Activated CD4-positive, alpha-beta T cell treated with anti-CD3 and anti-CD28 coated beads, Interleukin-10, Interleukin-2, amounts not matched to agents 100 ng/mL and 50 ng/mL, durations not matched to agents 16 hours and 8 hours (primary cell): ENCODE measurements at regions not wholly inside any gene's neighbourhood (a gene's known extent, or its start where the extent isn't known, plus 50 kb on each side); places are given as distances from the start of the nearest gene placed in this dataset.

Experiments used
- DNase-seq: peaks from one replicate; pipeline ENCODE4 v3.0.0-alpha.2; 2020

GRCh38 chr4:102441978-102442911 lies 58.9 kb upstream of the NFKB1 start:
- no peak for DNase-seq

DNA sequence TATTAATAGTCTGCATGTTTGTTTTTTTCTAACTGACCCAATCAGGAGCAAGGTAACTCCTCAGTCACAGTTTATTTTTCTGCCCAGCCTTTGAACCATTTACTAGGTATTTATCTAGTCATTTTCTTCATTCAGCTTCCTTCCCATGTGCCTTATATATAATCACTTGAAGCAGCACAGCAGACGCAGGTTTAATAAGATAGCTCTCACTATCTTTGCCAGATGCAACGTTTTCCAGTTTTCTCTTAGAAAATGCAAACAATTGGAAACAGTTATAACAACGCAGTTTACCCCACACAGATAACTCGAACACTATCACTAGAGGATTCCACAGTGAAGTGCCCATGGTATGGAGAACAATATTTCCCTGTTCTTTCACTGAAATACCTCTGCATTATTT lies 56.4 kb upstream of the NFKB1 start:
- no peak for DNase-seq

DNA sequence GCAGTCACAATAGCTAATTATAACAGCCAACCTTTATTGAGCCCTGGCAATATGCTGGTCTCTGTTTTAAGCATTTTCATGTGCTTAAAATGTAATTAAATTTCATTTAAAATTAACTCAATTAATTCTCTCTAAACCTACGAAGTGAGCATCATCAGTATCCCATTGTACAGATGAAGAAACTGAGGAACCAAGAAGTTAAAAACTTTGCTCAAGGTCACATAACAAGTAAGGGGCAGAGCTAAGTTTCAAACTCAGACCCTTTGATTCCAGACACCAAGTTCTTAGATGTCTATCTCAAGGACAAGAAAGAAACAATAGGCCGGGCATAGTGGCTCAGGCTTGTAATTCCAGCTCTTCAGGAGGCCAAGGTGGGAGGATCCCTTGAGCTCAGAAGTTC lies 55.9 kb upstream of the NFKB1 start:
- no peak for DNase-seq

DNA sequence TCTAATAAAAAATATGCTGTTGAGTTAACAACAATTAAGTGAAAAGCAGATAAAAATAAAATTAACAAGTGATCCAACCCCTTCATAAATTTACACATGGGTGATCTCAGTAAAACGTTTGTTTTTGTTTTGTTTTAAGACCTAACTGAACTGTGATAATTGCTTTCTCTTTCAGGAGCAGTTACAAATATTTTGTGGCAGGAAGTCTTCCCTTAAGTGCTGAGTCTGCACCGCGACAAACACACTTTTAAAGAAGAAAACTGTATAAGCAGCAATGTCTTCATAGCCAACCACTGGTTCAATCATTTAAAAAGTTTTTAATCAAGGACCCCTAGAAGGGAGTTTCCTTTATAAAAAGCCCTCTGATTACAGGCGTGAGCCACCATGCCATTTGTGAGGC lies 53.7 kb upstream of the NFKB1 start:
- DNase-seq, result peak; percentile 12

GRCh38 chr4:102449751-102450352 lies 51.3 kb upstream of the NFKB1 start:
- peak; percentile 73 for DNase-seq

- no peak for DNase-seq
Measured at GRCh38 chr4:102451266-102451665, 49.9 kb upstream of the NFKB1 start.
